ENCODE measurements at regions not wholly inside any gene's neighbourhood (a gene's known extent, or its start where the extent isn't known, plus 50 kb on each side); places are given as distances from the start of the nearest gene placed in this dataset.
"Not testable (repeated sequence)": the region's sequence is repeated elsewhere in the genome, so short reads cannot be mapped to it uniquely, and the experiment has no call there.

- H3K9me3 ChIP-seq; H3K4me1 ChIP-seq; intact Hi-C loops (cut with DNase I; ENCODE audit: low total_unique reads); H3K4me3 ChIP-seq; H3K36me3 ChIP-seq; H3K27me3 ChIP-seq; H3K27ac ChIP-seq: not testable (repeated sequence)
- DNase-seq (ENCODE audit: low spot score in 2 of 2), result peak in 1 of 2 donors; percentile 17
These were observed 57.8 kb upstream of the NBPF8 start for GRCh38 chr1:120357046-120357445.

GRCh38 chr1:120356170-120356569, 58.7 kb upstream of the NBPF8 start:
- H3K27me3 ChIP-seq; H3K36me3 ChIP-seq; H3K27ac ChIP-seq; H3K4me1 ChIP-seq; intact Hi-C loops (cut with DNase I; ENCODE audit: low total_unique reads); H3K9me3 ChIP-seq; H3K4me3 ChIP-seq: not testable (repeated sequence)
- DNase-seq (ENCODE audit: low spot score in 2 of 2), result peak in 1 of 2 donors; percentile 18

GRCh38 chr1:120354618-120355184, 60.1 kb upstream of the NBPF8 start:
- H3K27me3 ChIP-seq; H3K4me1 ChIP-seq; intact Hi-C loops (cut with DNase I; ENCODE audit: low total_unique reads); H3K9me3 ChIP-seq; H3K36me3 ChIP-seq: not testable (repeated sequence)
- peak; percentile 49 to 74 for DNase-seq (ENCODE audit: low spot score in 2 of 2)
- H3K4me3 ChIP-seq, result peak overlapping the region; percentile 19 to 53 (median 44)
- TF ChIP-seq POLR2AphosphoS5 (IDR thresholded peaks at IDR 0.05), result peak in 1 of 3 donors; percentile 75
- H3K27ac ChIP-seq, result peak overlapping the region; percentile 73 to 83

GRCh38 chr1:120342231-120343073, 72.4 kb upstream of the NBPF8 start:
- H3K4me1 ChIP-seq; H3K27me3 ChIP-seq; intact Hi-C loops (cut with DNase I; ENCODE audit: low total_unique reads); H3K36me3 ChIP-seq; H3K9me3 ChIP-seq; DNase-seq (ENCODE audit: low spot score in 2 of 2): not testable (repeated sequence)
- Histone ChIP-seq H3K4me3 (peak overlapping the region in 2 of 3 donors; percentile 47 to 52), H3K27ac (peak overlapping the region; percentile 25 to 67)

- H3K36me3 ChIP-seq; intact Hi-C loops (cut with DNase I; ENCODE audit: low total_unique reads); H3K27me3 ChIP-seq; H3K9me3 ChIP-seq; H3K4me1 ChIP-seq: not testable (repeated sequence)
- Histone ChIP-seq H3K4me3 (peak overlapping the region; percentile 46 to 64 (median 52)), H3K27ac (peak overlapping the region; percentile 62 to 68)
- peak in 1 of 2 donors; percentile 40 for DNase-seq (ENCODE audit: low spot score in 2 of 2)
These were observed 73.1 kb upstream of the NBPF8 start for GRCh38 chr1:120341756-120342155.

- H3K4me3 ChIP-seq, result peak overlapping the region; percentile 46 to 64 (median 52)
- H3K4me1 ChIP-seq; H3K36me3 ChIP-seq; H3K9me3 ChIP-seq; H3K27me3 ChIP-seq; DNase-seq (ENCODE audit: low spot score in 2 of 2); intact Hi-C loops (cut with DNase I; ENCODE audit: low total_unique reads): not testable (repeated sequence)
- peak overlapping the region; percentile 67 to 79 for H3K27ac ChIP-seq
These were observed 73.7 kb upstream of the NBPF8 start for GRCh38 chr1:120340838-120341751.

GRCh38 chr1:120315738-120316137, 99.1 kb upstream of the NBPF8 start:
- H3K27me3 ChIP-seq; DNase-seq (ENCODE audit: low spot score in 2 of 2); H3K4me1 ChIP-seq; H3K27ac ChIP-seq; H3K4me3 ChIP-seq; intact Hi-C loops (cut with DNase I; ENCODE audit: low total_unique reads); H3K36me3 ChIP-seq; H3K9me3 ChIP-seq: not testable (repeated sequence)

- H3K36me3 ChIP-seq; H3K27ac ChIP-seq; H3K4me1 ChIP-seq; DNase-seq (ENCODE audit: low spot score in 2 of 2); intact Hi-C loops (cut with DNase I; ENCODE audit: low total_unique reads); H3K27me3 ChIP-seq; H3K9me3 ChIP-seq; H3K4me3 ChIP-seq: not testable (repeated sequence)
These were observed 102.9 kb upstream of the NBPF8 start for GRCh38 chr1:120311930-120312329.

- H3K27me3 ChIP-seq; H3K9me3 ChIP-seq; H3K36me3 ChIP-seq; H3K4me1 ChIP-seq; H3K27ac ChIP-seq; DNase-seq (ENCODE audit: low spot score in 2 of 2); intact Hi-C loops (cut with DNase I; ENCODE audit: low total_unique reads); H3K4me3 ChIP-seq: not testable (repeated sequence)
These were observed 105.8 kb upstream of the NBPF8 start for GRCh38 chr1:120308940-120309578.

GRCh38 chr1:120305046-120305445, 109.8 kb upstream of the NBPF8 start:
- H3K9me3 ChIP-seq; H3K4me1 ChIP-seq; H3K4me3 ChIP-seq; H3K27ac ChIP-seq; intact Hi-C loops (cut with DNase I; ENCODE audit: low total_unique reads); DNase-seq (ENCODE audit: low spot score in 2 of 2); H3K36me3 ChIP-seq; H3K27me3 ChIP-seq: not testable (repeated sequence)

GRCh38 chr1:120304341-120304740, 110.5 kb upstream of the NBPF8 start:
- DNase-seq (ENCODE audit: low spot score in 2 of 2); H3K4me1 ChIP-seq; H3K36me3 ChIP-seq; H3K27me3 ChIP-seq; intact Hi-C loops (cut with DNase I; ENCODE audit: low total_unique reads); H3K4me3 ChIP-seq; H3K9me3 ChIP-seq; H3K27ac ChIP-seq: not testable (repeated sequence)

GRCh38 chr1:120299433-120300057, 115.3 kb upstream of the NBPF8 start:
- H3K4me1 ChIP-seq; H3K9me3 ChIP-seq; H3K36me3 ChIP-seq; H3K4me3 ChIP-seq; H3K27me3 ChIP-seq; intact Hi-C loops (cut with DNase I; ENCODE audit: low total_unique reads); H3K27ac ChIP-seq; DNase-seq (ENCODE audit: low spot score in 2 of 2): not testable (repeated sequence)

Measured in breast epithelium (tissue), 4 donors.